DOHH2 (cell line): ENCODE measurements at regions not wholly inside any gene's neighbourhood (a gene's known extent, or its start where the extent isn't known, plus 50 kb on each side); places are given as distances from the start of the nearest gene placed in this dataset.

Experiments used
- H3F3A ChIP-seq: fragments of 200-600 bp; sonication (generic), shearing (Covaris generic); 2 replicates; pipeline ENCODE4 v1.6.0; 2016; ENCODE audit warnings: antibody characterized with exemption, mild to moderate bottlenecking; ENCODE audit not compliant: control insufficient read depth, insufficient read depth
- H3K27ac ChIP-seq: fragments of 200-600 bp; sonication (generic); 2 replicates; pipeline ENCODE4 v1.5.1; 2014; ENCODE audit warnings: low read depth, mild to moderate bottlenecking, low read length, moderate library complexity
- H3K27me3 ChIP-seq: fragments of 200-600 bp; sonication (generic); 2 replicates; pipeline ENCODE4 v1.6.1; 2014; ENCODE audit warnings: mild to moderate bottlenecking, low read length, mixed read lengths; ENCODE audit not compliant: control insufficient read depth
- H3K36me3 ChIP-seq: fragments of 200-600 bp; sonication (generic); 2 replicates; pipeline ENCODE4 v1.6.1; 2014; ENCODE audit warnings: mild to moderate bottlenecking, low read length, moderate library complexity, mixed read lengths; ENCODE audit not compliant: control insufficient read depth
- H3K4me1 ChIP-seq: fragments of 200-600 bp; sonication (generic); 2 replicates; pipeline ENCODE4 v1.6.1; 2014; ENCODE audit warnings: mild to moderate bottlenecking, low read length, mixed read lengths; ENCODE audit not compliant: control insufficient read depth
- H3K4me2 ChIP-seq: fragments of 200-600 bp; sonication (generic); 2 replicates; pipeline ENCODE4 v1.6.0; 2014; ENCODE audit warnings: mild to moderate bottlenecking, low read length, moderate library complexity
- H3K4me3 ChIP-seq: fragments of 200-600 bp; sonication (generic); 2 replicates; pipeline ENCODE4 v1.5.1; 2014; ENCODE audit warnings: mild to moderate bottlenecking, low read length, mixed read lengths
- H3K79me2 ChIP-seq: fragments of 200-600 bp; sonication (generic); 2 replicates; pipeline ENCODE4 v1.6.1; 2014; ENCODE audit warnings: mild to moderate bottlenecking, low read length, mixed read lengths; ENCODE audit not compliant: control insufficient read depth
- H3K9me2 ChIP-seq: fragments of 200-600 bp; sonication (generic); replicated peaks from 2 replicates; pipeline ENCODE4 v1.6.1; 2014; ENCODE audit warnings: mild to moderate bottlenecking, low read length, mixed read lengths; ENCODE audit not compliant: control insufficient read depth
- H3K9me3 ChIP-seq: fragments of 200-600 bp; sonication (generic); 2 replicates; pipeline ENCODE4 v1.6.1; 2014; ENCODE audit warnings: antibody characterized with exemption, low read length, mixed read lengths; ENCODE audit not compliant: control insufficient read depth, insufficient read depth
- H4K20me1 ChIP-seq: fragments of 200-600 bp; sonication (generic); 2 replicates; pipeline ENCODE4 v1.6.0; 2014; ENCODE audit warnings: low read depth, mild to moderate bottlenecking, antibody characterized with exemption, low read length, moderate library complexity; ENCODE audit not compliant: control insufficient read depth, insufficient read depth
- EZH2phosphoT487 ChIP-seq: fragments of 200-600 bp; sonication (generic); IDR thresholded peaks from 2 replicates; pipeline ENCODE4 v1.6.1; 2017; ENCODE audit warnings: borderline replicate concordance, mild to moderate bottlenecking, antibody characterized with exemption, low read length, moderate library complexity, mixed read lengths
- TF ChIP-seq, protein P1 (sequence below): fragments of 200-600 bp; sonication (generic); IDR thresholded peaks from one replicate; pipeline ENCODE4 v1.5.1; 2014; ENCODE audit warnings: antibody characterized with exemption, mild to moderate bottlenecking, low read depth, low read length; ENCODE audit not compliant: poor library complexity, severe bottlenecking

DNA sequence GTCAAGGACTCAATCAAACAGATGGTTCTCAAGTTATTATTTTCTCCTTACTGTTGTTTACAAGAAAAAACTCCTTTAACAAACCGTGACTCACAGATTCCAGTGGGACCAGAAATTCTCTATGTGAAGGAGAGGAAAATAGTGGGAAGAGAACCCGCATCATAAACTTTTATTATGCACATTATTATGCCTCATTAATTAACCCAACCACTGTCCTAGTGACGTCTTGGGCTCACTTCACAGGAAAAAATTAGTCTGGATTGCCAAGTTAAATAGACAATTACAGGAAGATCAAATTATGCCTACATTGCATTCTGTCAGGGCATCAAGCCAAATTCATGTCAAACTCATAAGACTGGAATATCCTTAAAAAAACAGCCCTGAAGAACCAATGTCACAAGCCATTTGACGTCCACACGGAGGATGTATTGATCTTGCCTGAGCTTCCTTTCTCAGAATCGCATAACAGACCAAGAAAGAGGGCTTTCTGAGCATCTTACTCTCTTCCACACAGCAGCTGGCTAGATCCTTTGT lies 347.8 kb downstream of the DUSP10 start:
- Histone ChIP-seq H4K20me1 (no peaks in the 10 kb centered on the region), H3K4me3 (no peak overlapping the region), H3K27ac (no peak overlapping the region), H3K9me3 (no peaks in the 10 kb centered on the region), H3F3A (no peaks in the 10 kb centered on the region), H3K79me2 (no peaks in the 10 kb centered on the region), H3K4me2 (no peak overlapping the region), H3K9me2 (no peaks in the 10 kb centered on the region), H3K4me1 (no peaks in the 10 kb centered on the region), H3K36me3 (no peaks in the 10 kb centered on the region), H3K27me3 (no peaks in the 10 kb centered on the region)
- no peak for TF ChIP-seq EZH2phosphoT487
- TF ChIP-seq, protein P1, sequence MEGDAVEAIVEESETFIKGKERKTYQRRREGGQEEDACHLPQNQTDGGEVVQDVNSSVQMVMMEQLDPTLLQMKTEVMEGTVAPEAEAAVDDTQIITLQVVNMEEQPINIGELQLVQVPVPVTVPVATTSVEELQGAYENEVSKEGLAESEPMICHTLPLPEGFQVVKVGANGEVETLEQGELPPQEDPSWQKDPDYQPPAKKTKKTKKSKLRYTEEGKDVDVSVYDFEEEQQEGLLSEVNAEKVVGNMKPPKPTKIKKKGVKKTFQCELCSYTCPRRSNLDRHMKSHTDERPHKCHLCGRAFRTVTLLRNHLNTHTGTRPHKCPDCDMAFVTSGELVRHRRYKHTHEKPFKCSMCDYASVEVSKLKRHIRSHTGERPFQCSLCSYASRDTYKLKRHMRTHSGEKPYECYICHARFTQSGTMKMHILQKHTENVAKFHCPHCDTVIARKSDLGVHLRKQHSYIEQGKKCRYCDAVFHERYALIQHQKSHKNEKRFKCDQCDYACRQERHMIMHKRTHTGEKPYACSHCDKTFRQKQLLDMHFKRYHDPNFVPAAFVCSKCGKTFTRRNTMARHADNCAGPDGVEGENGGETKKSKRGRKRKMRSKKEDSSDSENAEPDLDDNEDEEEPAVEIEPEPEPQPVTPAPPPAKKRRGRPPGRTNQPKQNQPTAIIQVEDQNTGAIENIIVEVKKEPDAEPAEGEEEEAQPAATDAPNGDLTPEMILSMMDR: no peak

DNA sequence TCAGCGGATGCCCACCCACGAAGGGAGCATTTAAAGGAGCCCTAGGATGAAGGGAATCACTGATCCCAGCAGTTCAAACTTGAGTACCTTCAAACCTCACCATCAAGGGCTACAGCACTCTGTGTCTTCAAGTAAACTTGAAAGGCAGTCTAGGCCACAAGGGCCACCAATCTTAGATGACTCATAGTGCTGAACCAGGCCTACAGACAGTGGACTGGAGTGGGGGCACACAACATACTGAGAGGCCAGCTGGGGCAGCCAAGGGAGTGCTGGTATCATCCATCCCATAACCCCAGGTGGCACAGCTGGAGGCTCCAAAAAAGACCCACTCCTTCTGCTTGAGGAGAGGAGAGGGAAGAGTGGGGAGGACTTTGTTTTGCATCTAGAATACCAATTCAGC lies 345.4 kb downstream of the DUSP10 start:
- Histone ChIP-seq H3K4me1 (no peaks in the 10 kb centered on the region), H3K9me3 (no peaks in the 10 kb centered on the region), H3K79me2 (no peaks in the 10 kb centered on the region)

DNA sequence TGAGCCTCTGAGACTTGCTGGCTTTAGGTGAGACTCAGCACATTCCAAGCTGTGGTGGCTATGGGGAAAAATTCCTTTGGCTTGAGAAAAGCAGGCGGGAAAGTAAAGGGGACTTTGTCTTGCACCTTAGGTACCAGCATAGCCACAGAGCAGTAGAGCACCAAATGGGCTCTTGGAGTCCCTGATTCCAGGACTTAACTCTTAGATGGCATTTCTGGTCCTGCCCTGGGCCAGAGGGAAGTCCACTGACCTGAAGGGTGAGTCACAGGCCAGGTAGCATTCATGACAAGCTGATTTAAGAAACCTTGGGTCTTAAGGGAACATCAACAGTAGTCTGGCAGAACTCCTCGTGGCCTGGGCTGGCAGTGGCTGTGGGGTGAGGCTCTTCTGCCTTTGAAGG lies 344.7 kb downstream of the DUSP10 start:
- Histone ChIP-seq H3K9me2 (no peaks in the 10 kb centered on the region), H3K4me1 (no peaks in the 10 kb centered on the region), H3K9me3 (no peaks in the 10 kb centered on the region), H3K36me3 (no peaks in the 10 kb centered on the region), H4K20me1 (no peaks in the 10 kb centered on the region), H3K4me3 (no peak overlapping the region), H3K27me3 (no peaks in the 10 kb centered on the region), H3K4me2 (no peak overlapping the region), H3K27ac (no peak overlapping the region), H3K79me2 (no peaks in the 10 kb centered on the region), H3F3A (no peaks in the 10 kb centered on the region)
- TF ChIP-seq EZH2phosphoT487: no peak
- TF ChIP-seq, protein P1: no peak

More for the DNA sequence above, 345.4 kb downstream of the DUSP10 start:
- H3F3A ChIP-seq: no peaks in the 10 kb centered on the region
- no peak for TF ChIP-seq EZH2phosphoT487
- TF ChIP-seq, protein P1: no peak
- H3K4me3 ChIP-seq: no peak overlapping the region
- no peaks in the 10 kb centered on the region for H3K27me3 ChIP-seq
- H4K20me1 ChIP-seq: no peaks in the 10 kb centered on the region
- no peaks in the 10 kb centered on the region for H3K9me2 ChIP-seq
- H3K4me2 ChIP-seq: no peak overlapping the region
- no peak overlapping the region for H3K27ac ChIP-seq
- no peaks in the 10 kb centered on the region for H3K36me3 ChIP-seq
